GM23248 (cell line): ENCODE measurements at regions not wholly inside any gene's neighbourhood (a gene's known extent, or its start where the extent isn't known, plus 50 kb on each side); places are given as distances from the start of the nearest gene placed in this dataset.

Experiments
- DNase-seq: peaks from one replicate; pipeline ENCODE4 v3.0.0-alpha.2; 2015
- H2AFZ ChIP-seq: fragments of 200-600 bp; sonication (generic); 2 replicates; pipeline ENCODE4 v1.6.1; 2016; ENCODE audit warnings: antibody characterized with exemption
- H3F3A ChIP-seq: fragments of 200-600 bp; sonication (generic); 2 replicates; pipeline ENCODE4 v1.6.1; 2016; ENCODE audit warnings: mild to moderate bottlenecking, antibody characterized with exemption, mixed run types; ENCODE audit not compliant: insufficient read depth
- H3K27ac ChIP-seq: fragments of 200-600 bp; sonication (generic); 2 replicates; pipeline ENCODE4 v1.5.1; 2016; ENCODE audit warnings: mild to moderate bottlenecking
- H3K27me3 ChIP-seq: fragments of 200-600 bp; sonication (generic); replicated peaks from 2 replicates; pipeline ENCODE4 v1.6.1; 2016; ENCODE audit warnings: mild to moderate bottlenecking; ENCODE audit not compliant: insufficient read depth
- H3K36me3 ChIP-seq: fragments of 200-600 bp; sonication (generic); 2 replicates; pipeline ENCODE4 v1.6.1; 2016; ENCODE audit warnings: low read depth, mild to moderate bottlenecking
- H3K4me1 ChIP-seq: fragments of 200-600 bp; sonication (generic); 2 replicates; pipeline ENCODE4 v1.6.1; 2016; ENCODE audit warnings: mild to moderate bottlenecking; ENCODE audit not compliant: insufficient read depth
- H3K4me2 ChIP-seq: fragments of 200-600 bp; sonication (generic); one replicate; pipeline ENCODE4 v1.6.1; 2016; ENCODE audit warnings: mild to moderate bottlenecking; ENCODE audit not compliant: unreplicated experiment
- H3K4me3 ChIP-seq: fragments of 200-600 bp; sonication (generic); 2 replicates; pipeline ENCODE4 v1.5.1; 2016; ENCODE audit warnings: mild to moderate bottlenecking
- H3K79me2 ChIP-seq: fragments of 200-600 bp; sonication (generic); 2 replicates; pipeline ENCODE4 v1.6.1; 2016; ENCODE audit warnings: mild to moderate bottlenecking; ENCODE audit not compliant: insufficient read depth
- H3K9ac ChIP-seq: fragments of 200-600 bp; sonication (generic); 2 replicates; pipeline ENCODE4 v1.6.1; 2016; ENCODE audit warnings: mild to moderate bottlenecking
- H3K9me2 ChIP-seq: fragments of 200-600 bp; sonication (generic); 2 replicates; pipeline ENCODE4 v1.6.1; 2016; ENCODE audit warnings: mixed run types, mild to moderate bottlenecking, moderate library complexity; ENCODE audit not compliant: insufficient read depth
- H3K9me3 ChIP-seq: fragments of 200-600 bp; sonication (generic); one replicate; pipeline ENCODE4 v1.6.1; 2017; ENCODE audit warnings: low read depth
- H4K20me1 ChIP-seq: fragments of 200-600 bp; sonication (generic); 2 replicates; pipeline ENCODE4 v1.6.0; 2016; ENCODE audit not compliant: insufficient read depth
- EZH2 ChIP-seq: fragments of 200-600 bp; sonication (generic); IDR thresholded peaks from 2 replicates; pipeline ENCODE4 v1.6.1; 2018; ENCODE audit warnings: antibody characterized with exemption, mild to moderate bottlenecking; ENCODE audit not compliant: insufficient read depth, poor library complexity, severe bottlenecking
- EZH2phosphoT487 ChIP-seq: fragments of 200-600 bp; sonication (generic); IDR thresholded peaks from 2 replicates; pipeline ENCODE4 v1.6.1; 2018; ENCODE audit warnings: antibody characterized with exemption, moderate library complexity, mild to moderate bottlenecking, low read depth; ENCODE audit not compliant: insufficient read depth
- WGBS, 2 experiments: methylation state at CpG; one replicate each; pipeline ENCODE4 v1.1.6; 2015 to 2017; ENCODE audit warnings: low lambda C conversion rate in 2 of 2, low coverage in 1 of 2; ENCODE audit errors: missing lambda C conversion rate in 2 of 2; 5-methylcytosine and 5-hydroxymethylcytosine counted together
- in situ Hi-C: fragments of 300-500 bp; cut with MboI; formaldehyde crosslinking; loops from 2 replicates; pipeline ENCODE4 v1.15.0; 2020

DNA sequence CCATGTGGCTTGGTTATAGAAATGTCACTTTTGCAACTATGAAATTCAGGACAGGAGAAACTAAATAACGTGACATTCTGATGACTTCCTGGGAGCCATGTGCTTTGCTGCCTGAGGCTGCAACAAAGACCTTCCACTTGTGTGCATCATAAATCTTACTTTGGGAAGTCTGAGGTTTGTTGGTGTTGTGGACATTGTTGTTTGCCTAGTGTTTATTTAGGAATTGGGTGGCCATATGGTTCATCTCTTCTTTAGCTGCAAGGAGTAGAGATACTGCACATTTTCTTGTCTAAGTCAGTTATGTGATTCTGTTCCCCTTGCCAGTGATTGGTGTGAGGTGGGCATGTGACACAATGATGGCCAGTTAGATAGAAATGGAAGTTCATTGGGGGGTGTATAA, 167.3 kb upstream of the SSTR1 start:
- Histone ChIP-seq H3K4me1 (peaks cover 33% of the 10 kb centered on the region), H3K9ac (no peak overlapping the region), H3K79me2 (no peaks in the 10 kb centered on the region), H3K4me2 (no peak overlapping the region), H3K4me3 (no peak overlapping the region), H3K27ac (no peak overlapping the region), H4K20me1 (no peaks in the 10 kb centered on the region), H3K36me3 (no peaks in the 10 kb centered on the region), H3K9me3 (no peaks in the 10 kb centered on the region), H3F3A (peaks cover 23% of the 10 kb centered on the region), H3K9me2 (no peaks in the 10 kb centered on the region), H3K27me3 (no peaks in the 10 kb centered on the region), H2AFZ (no peak overlapping the region)
- WGBS, 2 experiments, result 88 to 100% methylated on average over 1 of the region's 1 CpG
- in situ Hi-C loops, result no loop called here
- no peak for DNase-seq
- TF ChIP-seq EZH2phosphoT487 (no peak), EZH2 (no peak)

DNA sequence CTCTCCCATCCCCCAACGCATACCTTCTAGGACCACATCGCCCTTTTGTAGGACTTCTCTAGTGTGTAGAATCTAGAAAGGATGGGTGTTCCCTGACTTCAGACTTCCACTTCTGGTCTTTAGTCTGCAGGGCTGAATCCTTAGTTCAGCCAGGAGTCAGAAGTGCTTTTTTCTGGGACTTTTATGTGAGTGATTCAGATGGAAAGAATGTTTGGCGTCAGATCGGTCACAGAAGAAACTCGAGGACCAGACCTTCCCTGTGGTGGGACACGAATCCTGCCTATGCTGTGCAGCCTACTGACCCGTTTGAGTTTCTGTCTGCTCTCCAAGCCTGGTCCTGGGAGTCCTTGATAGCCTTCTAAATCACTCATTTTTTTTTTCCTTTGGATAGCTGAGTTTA, 165.4 kb upstream of the SSTR1 start:
- peak overlapping the region; percentile 42 for H3K27ac ChIP-seq
- WGBS, 2 experiments, result 12 to 16% methylated on average over 7 of the region's 7 CpGs

DNA sequence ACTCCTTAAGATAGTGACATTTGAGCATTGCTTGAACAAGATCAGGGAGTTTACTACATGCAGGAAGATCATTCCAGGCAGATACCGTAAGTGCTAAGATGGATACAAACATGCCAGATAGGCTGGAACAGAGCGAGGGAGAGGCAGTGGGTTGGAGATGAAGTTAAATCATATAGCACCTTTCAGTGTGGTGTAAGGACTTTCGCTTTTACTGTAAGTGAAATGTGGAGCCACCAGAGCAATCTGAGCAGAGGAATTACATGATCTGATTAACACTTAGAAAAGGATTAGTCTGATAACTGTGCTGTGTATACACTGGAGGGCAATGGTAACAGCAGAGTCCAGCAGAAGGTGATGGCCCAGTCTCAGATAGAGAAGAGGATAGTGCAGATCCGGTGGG, 163.0 kb upstream of the SSTR1 start:
- Histone ChIP-seq H3K9me3 (no peaks in the 10 kb centered on the region), H3K27ac (no peak overlapping the region), H3K4me1 (peaks cover 24% of the 10 kb centered on the region), H3K9ac (no peak overlapping the region), H3K4me2 (no peak overlapping the region), H3F3A (peaks cover 15% of the 10 kb centered on the region), H3K79me2 (no peaks in the 10 kb centered on the region), H4K20me1 (no peaks in the 10 kb centered on the region), H2AFZ (no peak overlapping the region), H3K36me3 (no peaks in the 10 kb centered on the region), H3K27me3 (no peaks in the 10 kb centered on the region), H3K9me2 (no peaks in the 10 kb centered on the region), H3K4me3 (no peak overlapping the region)
- WGBS, 2 experiments, result 97 to 98% methylated on average over 4 of the region's 4 CpGs
- no peak for TF ChIP-seq EZH2
- no peak for TF ChIP-seq EZH2phosphoT487
- DNase-seq, result no peak
- in situ Hi-C loops, result no loop called here

More for the DNA sequence above, 165.4 kb upstream of the SSTR1 start:
- Histone ChIP-seq H3K4me2 (peak overlapping the region; percentile 38), H3K79me2 (no peaks in the 10 kb centered on the region), H3K9ac (peak overlapping the region; percentile 10; the same call in 1 of the 2 replicates), H4K20me1 (no peaks in the 10 kb centered on the region), H3K4me1 (peaks cover 33% of the 10 kb centered on the region), H3K9me2 (no peaks in the 10 kb centered on the region), H3K27me3 (no peaks in the 10 kb centered on the region), H3F3A (peaks cover 23% of the 10 kb centered on the region), H3K4me3 (peak overlapping the region; percentile 10; the same call in 1 of the 2 replicates), H3K9me3 (no peaks in the 10 kb centered on the region), H3K36me3 (no peaks in the 10 kb centered on the region), H2AFZ (no peak overlapping the region)
- TF ChIP-seq EZH2phosphoT487 (no peak), EZH2 (no peak)
- in situ Hi-C loops, result no loop called here
- peak; percentile 84 for DNase-seq

DNA sequence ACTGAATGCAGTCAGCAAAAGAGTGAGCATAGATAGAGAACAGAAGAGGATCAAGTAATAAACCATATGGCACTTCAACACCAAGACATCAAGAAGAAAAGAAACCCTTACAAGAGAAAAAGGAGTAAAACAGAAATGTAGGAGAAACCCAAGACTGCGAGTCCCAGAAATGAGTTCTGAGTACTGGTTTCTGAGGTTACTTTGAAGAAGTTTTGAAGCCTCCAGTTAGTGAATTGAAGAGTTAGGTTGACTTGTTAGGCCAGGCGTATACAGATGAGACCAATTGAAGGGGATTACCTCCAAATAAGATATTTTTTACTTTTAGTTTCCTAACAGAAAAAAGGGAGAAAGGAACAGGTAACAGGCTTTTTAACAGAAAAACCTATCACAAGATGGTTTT, 162.2 kb upstream of the SSTR1 start:
- Histone ChIP-seq H3K9ac (no peak overlapping the region), H3K4me2 (no peak overlapping the region), H2AFZ (no peak overlapping the region), H3K4me1 (peaks cover 20% of the 10 kb centered on the region), H4K20me1 (no peaks in the 10 kb centered on the region), H3K36me3 (no peaks in the 10 kb centered on the region), H3K9me3 (no peaks in the 10 kb centered on the region), H3K27me3 (no peaks in the 10 kb centered on the region), H3F3A (peaks cover 9% of the 10 kb centered on the region; the same call in 1 of the 2 replicates), H3K79me2 (no peaks in the 10 kb centered on the region), H3K27ac (no peak overlapping the region), H3K9me2 (no peaks in the 10 kb centered on the region), H3K4me3 (no peak overlapping the region)
- DNase-seq, result no peak
- TF ChIP-seq EZH2phosphoT487, result no peak
- TF ChIP-seq EZH2, result no peak
- 92 to 100% methylated on average over 2 of the region's 2 CpGs for WGBS, 2 experiments
- in situ Hi-C loops, result no loop called here

DNA sequence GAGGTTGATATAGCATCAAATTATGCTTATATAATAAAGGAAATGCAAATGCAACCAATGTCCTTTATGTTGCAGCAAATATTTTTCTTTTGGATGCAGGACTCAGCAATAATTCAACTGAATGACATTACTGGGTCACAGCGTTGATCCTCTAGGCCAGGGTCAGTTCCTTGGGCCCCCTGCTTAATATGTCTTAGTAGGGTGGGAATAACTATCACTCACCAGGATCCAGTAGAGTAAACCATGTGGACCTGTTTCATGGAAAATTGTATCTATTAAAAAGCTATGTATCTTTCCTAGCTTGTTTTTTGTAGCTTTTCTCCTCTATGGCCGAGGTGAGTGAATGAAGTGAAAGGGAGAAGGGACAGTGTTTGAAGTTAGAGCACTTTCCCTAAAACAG, 161.5 kb upstream of the SSTR1 start:
- Histone ChIP-seq H3K4me2 (no peak overlapping the region), H4K20me1 (no peaks in the 10 kb centered on the region), H3K4me3 (no peak overlapping the region), H3K36me3 (no peaks in the 10 kb centered on the region), H3F3A (peaks cover 9% of the 10 kb centered on the region; the same call in 1 of the 2 replicates), H2AFZ (no peak overlapping the region), H3K27ac (no peak overlapping the region), H3K79me2 (no peaks in the 10 kb centered on the region), H3K9me3 (no peaks in the 10 kb centered on the region), H3K9me2 (no peaks in the 10 kb centered on the region), H3K4me1 (peaks cover 20% of the 10 kb centered on the region), H3K27me3 (no peaks in the 10 kb centered on the region), H3K9ac (no peak overlapping the region)
- WGBS, 2 experiments, result 88 to 93% methylated on average over 2 of the region's 2 CpGs
- no peak for DNase-seq
- in situ Hi-C loops, result no loop called here
- TF ChIP-seq EZH2, result no peak
- TF ChIP-seq EZH2phosphoT487, result no peak
